ENCODE measurements at regions not wholly inside any gene's neighbourhood (a gene's known extent, or its start where the extent isn't known, plus 50 kb on each side); places are given as distances from the start of the nearest gene placed in this dataset.

DNA sequence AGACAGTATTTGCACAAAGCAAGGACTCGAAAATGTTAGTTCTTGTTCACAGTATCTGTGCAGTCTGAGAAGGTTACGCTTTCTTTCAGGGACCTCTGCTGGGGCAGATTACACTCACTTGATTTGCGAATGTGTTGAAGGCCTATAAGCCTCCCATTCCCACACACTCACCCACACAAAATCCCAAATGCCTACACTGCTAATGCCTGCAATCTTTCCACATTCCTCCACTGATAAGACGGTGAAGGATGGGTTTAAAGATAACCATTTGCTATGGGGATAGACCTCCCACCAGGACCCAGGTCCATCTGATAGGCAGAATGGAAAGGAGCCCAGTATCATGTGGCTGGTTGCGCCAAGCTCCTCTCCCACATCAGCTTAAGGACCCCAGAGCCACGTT lies 394.9 kb upstream of the SALL1 start:
- Histone ChIP-seq H4K8ac (ENCODE audit: low read depth in 2 of 2, low read length in 2 of 2) (no peak overlapping the region), H2BK15ac (ENCODE audit: low read depth, low read length) (no peak overlapping the region), H3K27me3 (ENCODE audit: control insufficient read depth, insufficient read depth, low read length) (no peaks in the 10 kb centered on the region), H3K18ac (ENCODE audit: low read depth, low read length) (no peak overlapping the region), H2BK20ac (ENCODE audit: low read depth, low read length) (no peak overlapping the region; the same call in 1 of the 2 replicates), H3K14ac (replicated peaks; ENCODE audit: low read depth, low read length) (no peak overlapping the region), H3K56ac (ENCODE audit: extremely low read depth, insufficient read depth, low read length) (no peak overlapping the region), H2AK9ac (replicated peaks; ENCODE audit: low read depth, low read length, poor library complexity) (no peak overlapping the region), H2BK120ac (ENCODE audit: low read depth, low read length) (no peak overlapping the region), H4K91ac (ENCODE audit: insufficient read depth, low read depth, low read length) (no peak overlapping the region), H2AK5ac (ENCODE audit: low read depth, low read length) (no peak overlapping the region), H3K27ac (ENCODE audit: insufficient read depth, low read length) (no peak overlapping the region), H4K5ac (ENCODE audit: low read depth, low read length) (no peak overlapping the region), H4K20me1 (ENCODE audit: insufficient read depth, low read length) (no peaks in the 10 kb centered on the region), H3K4ac (ENCODE audit: low read depth, low read length) (no peak overlapping the region; the same call in 1 of the 2 replicates), H3K36me3 (ENCODE audit: control insufficient read depth, insufficient read depth, low read length) (no peaks in the 10 kb centered on the region), H2AFZ (replicated peaks; ENCODE audit: low read length, poor library complexity) (no peak overlapping the region), H3K23ac (ENCODE audit: low read depth, low read length) (no peak overlapping the region), H3K9ac (ENCODE audit: low read depth, low read length) (no peak overlapping the region), H3K4me1 (ENCODE audit: control insufficient read depth, insufficient read depth, low read length) (peaks cover 7% of the 10 kb centered on the region; the same call in 1 of the 2 replicates), H3K79me1 (ENCODE audit: low read depth in 1 of 2, low read length in 2 of 2) (no peaks in the 10 kb centered on the region), H3K4me3 (ENCODE audit: insufficient read depth, low read depth, low read length) (no peak overlapping the region), H2BK5ac (ENCODE audit: low read depth, low read length, poor library complexity, severe bottlenecking) (no peak overlapping the region), H3K9me3 (ENCODE audit: control insufficient read depth, insufficient read depth, low read length) (no peaks in the 10 kb centered on the region), H3K9me1 (ENCODE audit: insufficient read depth, low read length) (no peaks in the 10 kb centered on the region), H3K4me2 (ENCODE audit: low read depth, low read length) (no peak overlapping the region)
- dilution Hi-C loops (cut with HindIII; ENCODE audit: low sequenced_read_pairs, unreplicated experiment) (no loop called here), intact Hi-C loops (cut with micrococcal nuclease) (no loop called here), in situ Hi-C loops (cut with MboI; ENCODE audit: low sequenced_read_pairs) (no loop called here)
- no peak for TF ChIP-seq USF2 (IDR thresholded peaks at IDR 0.05; ENCODE audit: low read depth, low read length)
- TF ChIP-seq SMC3 (IDR thresholded peaks at IDR 0.05; ENCODE audit: low read depth, low read length) = no peak
- no peak for TF ChIP-seq CHD1 (IDR thresholded peaks at IDR 0.05; ENCODE audit: low read depth, low read length)
- TF ChIP-seq MAFK (IDR thresholded peaks at IDR 0.05; ENCODE audit: low read depth, low read length) = no peak
- TF ChIP-seq POLR2A (IDR thresholded peaks at IDR 0.05; ENCODE audit: low read depth, low read length) = no peak
- no peak for TF ChIP-seq NFE2L2 (IDR thresholded peaks at IDR 0.05; ENCODE audit: low read depth, low read length)
- no peak for TF ChIP-seq MAZ (IDR thresholded peaks at IDR 0.05; ENCODE audit: borderline replicate concordance, low read depth, low read length)
- TF ChIP-seq, protein P1, sequence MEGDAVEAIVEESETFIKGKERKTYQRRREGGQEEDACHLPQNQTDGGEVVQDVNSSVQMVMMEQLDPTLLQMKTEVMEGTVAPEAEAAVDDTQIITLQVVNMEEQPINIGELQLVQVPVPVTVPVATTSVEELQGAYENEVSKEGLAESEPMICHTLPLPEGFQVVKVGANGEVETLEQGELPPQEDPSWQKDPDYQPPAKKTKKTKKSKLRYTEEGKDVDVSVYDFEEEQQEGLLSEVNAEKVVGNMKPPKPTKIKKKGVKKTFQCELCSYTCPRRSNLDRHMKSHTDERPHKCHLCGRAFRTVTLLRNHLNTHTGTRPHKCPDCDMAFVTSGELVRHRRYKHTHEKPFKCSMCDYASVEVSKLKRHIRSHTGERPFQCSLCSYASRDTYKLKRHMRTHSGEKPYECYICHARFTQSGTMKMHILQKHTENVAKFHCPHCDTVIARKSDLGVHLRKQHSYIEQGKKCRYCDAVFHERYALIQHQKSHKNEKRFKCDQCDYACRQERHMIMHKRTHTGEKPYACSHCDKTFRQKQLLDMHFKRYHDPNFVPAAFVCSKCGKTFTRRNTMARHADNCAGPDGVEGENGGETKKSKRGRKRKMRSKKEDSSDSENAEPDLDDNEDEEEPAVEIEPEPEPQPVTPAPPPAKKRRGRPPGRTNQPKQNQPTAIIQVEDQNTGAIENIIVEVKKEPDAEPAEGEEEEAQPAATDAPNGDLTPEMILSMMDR (conservative IDR thresholded peaks at IDR 0.05; ENCODE audit: low read depth, low read length) = no peak
- TF ChIP-seq, protein P2, sequence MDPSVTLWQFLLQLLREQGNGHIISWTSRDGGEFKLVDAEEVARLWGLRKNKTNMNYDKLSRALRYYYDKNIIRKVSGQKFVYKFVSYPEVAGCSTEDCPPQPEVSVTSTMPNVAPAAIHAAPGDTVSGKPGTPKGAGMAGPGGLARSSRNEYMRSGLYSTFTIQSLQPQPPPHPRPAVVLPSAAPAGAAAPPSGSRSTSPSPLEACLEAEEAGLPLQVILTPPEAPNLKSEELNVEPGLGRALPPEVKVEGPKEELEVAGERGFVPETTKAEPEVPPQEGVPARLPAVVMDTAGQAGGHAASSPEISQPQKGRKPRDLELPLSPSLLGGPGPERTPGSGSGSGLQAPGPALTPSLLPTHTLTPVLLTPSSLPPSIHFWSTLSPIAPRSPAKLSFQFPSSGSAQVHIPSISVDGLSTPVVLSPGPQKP (IDR thresholded peaks at IDR 0.05; ENCODE audit: borderline replicate concordance, low read depth, low read length) = no peak
- TF ChIP-seq RAD21 (IDR thresholded peaks at IDR 0.05; ENCODE audit: low read length) = no peak
- no peak for TF ChIP-seq FOS (IDR thresholded peaks at IDR 0.05; ENCODE audit: low read depth, low read length)
- TF ChIP-seq RFX5 (IDR thresholded peaks at IDR 0.05; ENCODE audit: low read depth, low read length) = no peak
- no peak for TF ChIP-seq CEBPB (IDR thresholded peaks at IDR 0.05; ENCODE audit: low read depth, low read length)
- TF ChIP-seq MXI1 (IDR thresholded peaks at IDR 0.05; ENCODE audit: borderline replicate concordance, low read depth, low read length) = no peak
- TF ChIP-seq BHLHE40 (IDR thresholded peaks at IDR 0.05; ENCODE audit: low read depth, low read length) = no peak
- no peak for TF ChIP-seq RCOR1 (IDR thresholded peaks at IDR 0.05; ENCODE audit: insufficient replicate concordance, low read length)
- no TSS peak for BruUV-seq (replicated peaks)
- WGBS, 2 experiments (ENCODE audit: extremely low coverage in 2 of 2, insufficient read length in 1 of 2) = no CpG with 5 or more reads among the region's 6 CpGs
- ChIA-PET POLR2A (ENCODE audit: unreplicated experiment) (no interaction called here), CTCF (no interaction called here)
- DNase-seq (no peak), ATAC-seq (ENCODE audit: low read depth) (no peak)

Data from IMR-90 (cell line).